ENCODE measurements at regions not wholly inside any gene's neighbourhood (a gene's known extent, or its start where the extent isn't known, plus 50 kb on each side); places are given as distances from the start of the nearest gene placed in this dataset.
A peak's percentile ranks its signal among the peaks of the same experiment; 100 is the strongest.

DNA sequence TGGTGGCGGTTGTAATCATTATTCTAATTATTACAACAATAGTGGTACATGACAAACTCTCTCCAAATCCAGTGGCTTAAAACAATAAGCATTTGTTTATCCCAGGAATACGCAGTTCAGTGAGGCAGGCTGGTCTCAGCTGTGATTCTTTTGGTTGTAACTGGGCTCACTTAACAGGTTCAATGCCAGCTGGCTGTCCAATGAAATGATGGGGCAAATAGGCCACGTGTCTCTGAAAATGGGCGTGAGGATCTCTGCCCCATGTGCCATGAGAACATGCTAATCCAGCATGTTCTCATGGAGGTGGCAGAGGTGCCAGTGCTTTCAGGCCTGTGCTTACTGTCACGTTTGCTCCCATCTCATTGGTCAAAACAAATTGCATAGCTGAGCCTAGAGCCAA, 73.1 kb upstream of the CLMN start:
- peak in 1 of 2 donors; percentile 17 for DNase-seq (ENCODE audit: low spot score in 2 of 2)
- TF ChIP-seq POLR2A (IDR thresholded peaks at IDR 0.05) = no peak
- TF ChIP-seq, protein P1, sequence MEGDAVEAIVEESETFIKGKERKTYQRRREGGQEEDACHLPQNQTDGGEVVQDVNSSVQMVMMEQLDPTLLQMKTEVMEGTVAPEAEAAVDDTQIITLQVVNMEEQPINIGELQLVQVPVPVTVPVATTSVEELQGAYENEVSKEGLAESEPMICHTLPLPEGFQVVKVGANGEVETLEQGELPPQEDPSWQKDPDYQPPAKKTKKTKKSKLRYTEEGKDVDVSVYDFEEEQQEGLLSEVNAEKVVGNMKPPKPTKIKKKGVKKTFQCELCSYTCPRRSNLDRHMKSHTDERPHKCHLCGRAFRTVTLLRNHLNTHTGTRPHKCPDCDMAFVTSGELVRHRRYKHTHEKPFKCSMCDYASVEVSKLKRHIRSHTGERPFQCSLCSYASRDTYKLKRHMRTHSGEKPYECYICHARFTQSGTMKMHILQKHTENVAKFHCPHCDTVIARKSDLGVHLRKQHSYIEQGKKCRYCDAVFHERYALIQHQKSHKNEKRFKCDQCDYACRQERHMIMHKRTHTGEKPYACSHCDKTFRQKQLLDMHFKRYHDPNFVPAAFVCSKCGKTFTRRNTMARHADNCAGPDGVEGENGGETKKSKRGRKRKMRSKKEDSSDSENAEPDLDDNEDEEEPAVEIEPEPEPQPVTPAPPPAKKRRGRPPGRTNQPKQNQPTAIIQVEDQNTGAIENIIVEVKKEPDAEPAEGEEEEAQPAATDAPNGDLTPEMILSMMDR (IDR thresholded peaks at IDR 0.05) = no peak
- intact Hi-C loops (cut with DNase I; ENCODE audit: low total_unique reads) = no loop called here
- WGBS, 2 donors = 79 to 91% methylated on average over 5 of the region's 5 CpGs
- no peak overlapping the region for H3K4me3 ChIP-seq (ENCODE audit: low read depth, poor library complexity, severe bottlenecking)

DNA sequence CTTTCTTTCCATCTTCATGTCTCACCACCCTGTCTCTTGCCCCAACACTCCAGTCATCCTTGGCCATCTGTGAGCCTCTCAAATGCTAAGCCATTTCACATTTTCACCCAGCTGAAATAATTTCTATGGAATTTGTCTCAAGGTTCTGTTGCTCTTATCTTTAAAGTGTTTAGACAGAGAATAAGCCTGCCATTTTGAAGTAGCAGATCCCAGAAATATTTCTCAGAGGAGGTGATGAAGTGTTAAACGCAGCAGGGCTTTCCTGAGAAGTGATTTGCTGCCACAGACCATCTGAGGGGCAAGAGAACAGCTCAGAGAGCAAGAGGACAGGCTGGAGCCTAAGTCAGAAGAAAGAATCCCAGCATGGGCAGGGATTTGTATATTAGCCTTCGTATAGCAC, 71.6 kb upstream of the CLMN start:
- whole genome bisulfite sequencing, 2 donors = 80 to 86% methylated on average over 2 of the region's 2 CpGs
- TF ChIP-seq, protein P1 (IDR thresholded peaks at IDR 0.05) = no peak
- TF ChIP-seq POLR2A (IDR thresholded peaks at IDR 0.05) = no peak

DNA sequence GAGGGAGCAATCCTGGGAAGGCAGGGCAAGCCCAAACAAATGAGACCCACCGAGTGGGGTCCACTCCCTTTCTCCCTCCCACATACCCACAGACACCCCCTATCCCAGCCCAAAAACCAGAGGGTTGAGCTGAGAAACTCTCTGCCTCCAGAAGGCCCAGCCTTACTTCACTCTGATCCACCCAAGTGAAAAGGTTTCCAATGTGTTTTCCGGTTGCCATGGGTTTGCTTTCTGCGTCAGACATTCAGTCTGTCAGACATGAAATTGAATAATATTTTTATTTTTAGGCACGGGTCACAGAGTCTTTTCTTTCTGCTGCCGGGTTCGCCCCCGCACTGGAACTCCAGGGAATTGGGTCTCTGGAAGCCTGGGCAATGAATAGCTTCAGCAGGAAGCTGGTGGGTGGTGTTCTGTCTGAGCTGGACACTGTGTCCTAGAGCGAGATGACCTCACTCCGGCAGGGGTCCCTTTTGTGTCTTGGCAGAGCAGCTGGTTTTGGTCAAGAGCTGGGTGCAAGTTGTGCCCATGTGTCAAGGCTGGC, 69.8 kb upstream of the CLMN start:
- H3K4me3 ChIP-seq (ENCODE audit: low read depth, poor library complexity, severe bottlenecking) = no peak overlapping the region
- intact Hi-C loops (cut with DNase I; ENCODE audit: low total_unique reads) = no loop called here
- WGBS, 2 donors = 66 to 67% methylated on average over 9 of the region's 9 CpGs
- no peak for TF ChIP-seq POLR2A (IDR thresholded peaks at IDR 0.05)
- TF ChIP-seq, protein P1 (IDR thresholded peaks at IDR 0.05) = no peak
- peak; percentile 63 to 89 for DNase-seq (ENCODE audit: low spot score in 2 of 2)

More for the DNA sequence above, 71.6 kb upstream of the CLMN start:
- intact Hi-C loops (cut with DNase I; ENCODE audit: low total_unique reads) = no loop called here
- H3K4me3 ChIP-seq (ENCODE audit: low read depth, poor library complexity, severe bottlenecking) = no peak overlapping the region
- DNase-seq (ENCODE audit: low spot score in 2 of 2) = no peak

DNA sequence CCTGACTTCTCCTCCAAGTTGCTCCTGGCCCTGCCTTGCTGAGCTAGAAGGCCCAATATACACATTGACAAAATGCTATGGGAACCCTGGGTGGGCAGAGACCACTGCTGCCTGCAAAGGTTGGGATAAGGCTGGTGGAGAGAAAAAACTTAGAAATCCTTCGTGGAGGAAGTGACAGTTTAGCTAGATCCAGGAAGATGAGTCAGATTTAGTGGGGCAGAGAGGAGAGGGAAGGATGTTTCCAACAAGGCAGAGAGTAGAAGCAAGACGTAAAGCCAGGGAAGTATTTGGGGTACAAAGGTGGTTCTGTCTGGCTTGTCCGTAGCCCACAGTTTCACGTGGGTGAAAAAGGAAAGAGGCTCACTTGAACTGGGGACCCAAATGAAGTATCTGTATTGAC, 69.0 kb upstream of the CLMN start:
- intact Hi-C loops (cut with DNase I; ENCODE audit: low total_unique reads) = no loop called here
- peak in 1 of 2 donors; percentile 23 for DNase-seq (ENCODE audit: low spot score in 2 of 2)
- WGBS, 2 donors = 71 to 78% methylated on average over 4 of the region's 4 CpGs
- TF ChIP-seq, protein P1 (IDR thresholded peaks at IDR 0.05) = no peak
- no peak for TF ChIP-seq POLR2A (IDR thresholded peaks at IDR 0.05)
- H3K4me3 ChIP-seq (ENCODE audit: low read depth, poor library complexity, severe bottlenecking) = no peak overlapping the region

DNA sequence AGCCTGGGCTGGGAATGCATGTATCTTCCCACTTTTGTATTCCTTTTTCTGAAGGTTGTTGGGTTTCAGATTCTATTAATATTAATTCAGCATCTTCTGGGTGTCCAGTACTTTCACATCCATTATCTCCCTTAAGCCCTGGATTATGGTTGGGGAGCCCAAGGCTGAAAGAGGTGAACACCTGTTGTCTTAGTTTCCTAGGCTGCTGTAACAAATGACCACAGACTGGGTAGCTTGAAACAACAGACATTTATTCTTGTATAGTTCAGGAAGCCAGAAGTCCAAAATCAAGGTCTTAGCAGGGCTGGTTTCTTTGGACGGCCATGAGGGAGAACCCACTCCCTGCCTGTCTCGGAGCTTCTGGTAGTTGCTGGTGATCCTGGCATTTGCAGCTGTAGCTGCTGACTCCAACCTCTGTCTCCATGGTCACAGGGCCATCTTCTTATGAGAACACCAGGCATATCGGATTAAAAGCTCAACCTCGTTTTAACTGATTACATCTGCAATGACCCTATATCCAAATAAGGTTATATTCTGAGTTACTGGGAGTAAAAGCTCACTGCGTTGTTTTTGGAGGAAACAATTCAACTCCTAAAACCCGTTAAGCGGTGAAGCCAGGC, 68.2 kb upstream of the CLMN start:
- WGBS, 2 donors = 82% methylated on average over 7 of the region's 7 CpGs
- DNase-seq (ENCODE audit: low spot score in 2 of 2) = peak in 1 of 2 donors; percentile 31
- TF ChIP-seq, protein P1 (IDR thresholded peaks at IDR 0.05) = no peak
- no peak for TF ChIP-seq POLR2A (IDR thresholded peaks at IDR 0.05)
- intact Hi-C loops (cut with DNase I; ENCODE audit: low total_unique reads) = no loop called here
- no peak overlapping the region for H3K4me3 ChIP-seq (ENCODE audit: low read depth, poor library complexity, severe bottlenecking)

Measured in lower leg skin (tissue), 4 donors.